Esophagus muscularis mucosa (tissue), 4 donors: ENCODE measurements at regions not wholly inside any gene's neighbourhood (a gene's known extent, or its start where the extent isn't known, plus 50 kb on each side); places are given as distances from the start of the nearest gene placed in this dataset.
A peak's percentile ranks its signal among the peaks of the same experiment; 100 is the strongest.

Experiments used
- DNase-seq: peaks from one replicate; pipeline ENCODE4 v3.0.0-alpha.2; 2017; ENCODE audit errors: extremely low spot score
- H3K27ac ChIP-seq, 4 donors: fragments of 200-600 bp; sonication (generic); replicated peaks in 1 of 4; 1 replicate in 3 of 4; 2 replicates in 1 of 4; pipeline ENCODE4 v1.5.1; 2016 to 2019; ENCODE audit warnings: mild to moderate bottlenecking in 1 of 4
- H3K27me3 ChIP-seq, 4 donors: fragments of 200-600 bp; sonication (generic); one replicate each; pipeline versions ENCODE4 v1.5.1 to v1.6.0; 2016 to 2019
- H3K36me3 ChIP-seq, 4 donors: fragments of 200-600 bp; sonication (generic); one replicate each; pipeline ENCODE4 v1.5.1; 2016 to 2019
- H3K4me1 ChIP-seq, 4 donors: fragments of 200-600 bp; sonication (generic); one replicate each; pipeline ENCODE4 v1.5.1; 2016 to 2019
- H3K4me3 ChIP-seq, 4 donors: fragments of 200-600 bp; sonication (generic); 1 replicate in 2 of 4; 2 replicates in 2 of 4; pipeline ENCODE4 v1.5.1; 2016 to 2019; ENCODE audit warnings: mild to moderate bottlenecking in 4 of 4, moderate library complexity in 1 of 4
- H3K9me3 ChIP-seq, 4 donors: fragments of 200-600 bp; sonication (generic); 1 replicate in 3 of 4; 2 replicates in 1 of 4; pipeline ENCODE4 v1.5.1; 2016 to 2019
- CTCF ChIP-seq, 3 experiments: fragments of 200-600 bp in 2 of 3; fragments of 450-650 bp in 1 of 3; sonication (generic) in 2 of 3; IDR thresholded peaks; one replicate each; pipeline ENCODE4 v1.5.1; 2017 to 2019; ENCODE audit warnings: antibody characterized with exemption in 3 of 3, mild to moderate bottlenecking in 2 of 3, moderate library complexity in 1 of 3
- EP300 ChIP-seq: sonication (generic); formaldehyde crosslinking; IDR thresholded peaks from one replicate; pipeline ENCODE4 v1.6.1; 2017; ENCODE audit warnings: antibody characterized with exemption
- POLR2A ChIP-seq: fragments of 450-650 bp; IDR thresholded peaks from one replicate; pipeline ENCODE4 v1.6.1; 2017; ENCODE audit warnings: antibody characterized with exemption, moderate library complexity, mild to moderate bottlenecking, low read depth
- POLR2AphosphoS5 ChIP-seq, 2 donors: sonication (generic); formaldehyde crosslinking; IDR thresholded peaks; one replicate each; pipeline ENCODE4 v1.6.1; 2017; ENCODE audit warnings: antibody characterized with exemption in 2 of 2
- WGBS: methylation state at CpG from one replicate; pipeline ENCODE4 v1.1.5; 2018; 5-methylcytosine and 5-hydroxymethylcytosine counted together
- intact Hi-C: fragments of 100-400 bp; cut with DNase I; formaldehyde crosslinking; loops from one replicate; pipeline ENCODE4 v1.15.1; 2023

- DNase-seq: no peak
- peaks cover 0 to 8% (median 5%) of the 10 kb centered on the region in 4 donors for H3K4me1 ChIP-seq
- no peak overlapping the region for H3K4me3 ChIP-seq
- no peaks in the 10 kb centered on the region for H3K9me3 ChIP-seq
- intact Hi-C loops: no loop called here
- WGBS: 81% methylated on average over 3 of the region's 3 CpGs
- H3K27me3 ChIP-seq: peaks cover 0 to 31% (median 0%) of the 10 kb centered on the region in 4 donors
- H3K36me3 ChIP-seq: no peaks in the 10 kb centered on the region
- TF ChIP-seq EP300 (no peak), POLR2A (no peak), CTCF (IDR thresholded peaks at IDR 0.05) (no peak), POLR2AphosphoS5 (IDR thresholded peaks at IDR 0.05) (no peak)
- no peak overlapping the region for H3K27ac ChIP-seq
Observed at GRCh38 chr11:19375440-19375839, 134.7 kb upstream of the E2F8 start.

- peaks cover 0 to 22% (median 0%) of the 10 kb centered on the region in 4 donors for H3K27me3 ChIP-seq
- H3K4me3 ChIP-seq: no peak overlapping the region
- no peaks in the 10 kb centered on the region for H3K9me3 ChIP-seq
- intact Hi-C loops: no loop called here
- TF ChIP-seq CTCF (IDR thresholded peaks at IDR 0.05): no peak
- no peak for TF ChIP-seq EP300
- no peak for TF ChIP-seq POLR2A
- no peak for TF ChIP-seq POLR2AphosphoS5 (IDR thresholded peaks at IDR 0.05)
- 62% methylated on average over 1 of the region's 1 CpG for WGBS
- H3K27ac ChIP-seq: no peak overlapping the region
- no peaks in the 10 kb centered on the region for H3K36me3 ChIP-seq
- no peak for DNase-seq
- H3K4me1 ChIP-seq: peaks cover 12 to 20% (median 17%) of the 10 kb centered on the region in 4 donors
Observed at GRCh38 chr11:19374151-19374569, 133.4 kb upstream of the E2F8 start.

- H3K4me3 ChIP-seq: no peak overlapping the region
- 83% methylated on average over 3 of the region's 4 CpGs for WGBS
- no peak overlapping the region for H3K27ac ChIP-seq
- no peak for TF ChIP-seq POLR2A
- TF ChIP-seq POLR2AphosphoS5 (IDR thresholded peaks at IDR 0.05): no peak
- TF ChIP-seq CTCF (IDR thresholded peaks at IDR 0.05): no peak
- TF ChIP-seq EP300: no peak
- peaks cover 0 to 8% (median 0%) of the 10 kb centered on the region in 4 donors for H3K27me3 ChIP-seq
- no peaks in the 10 kb centered on the region for H3K9me3 ChIP-seq
- DNase-seq: no peak
- peaks cover 20 to 29% (median 24%) of the 10 kb centered on the region in 4 donors for H3K4me1 ChIP-seq
- intact Hi-C loops: no loop called here
- H3K36me3 ChIP-seq: no peaks in the 10 kb centered on the region
Observed at GRCh38 chr11:19372381-19372780, 131.6 kb upstream of the E2F8 start.

GRCh38 chr11:19370100-19370861 lies 129.5 kb upstream of the E2F8 start:
- intact Hi-C loops: no loop called here
- H3K4me1 ChIP-seq: peaks cover 20 to 41% (median 30%) of the 10 kb centered on the region in 4 donors
- no peak for TF ChIP-seq POLR2A
- peak; percentile 72 for TF ChIP-seq POLR2AphosphoS5 (IDR thresholded peaks at IDR 0.05)
- 47% methylated on average over 7 of the region's 7 CpGs for WGBS
- no peaks in the 10 kb centered on the region for H3K36me3 ChIP-seq
- no peaks in the 10 kb centered on the region for H3K27me3 ChIP-seq
- H3K4me3 ChIP-seq: no peak overlapping the region
- DNase-seq: no peak
- H3K27ac ChIP-seq: peak overlapping the region; percentile 31 to 67 (median 53)
- no peaks in the 10 kb centered on the region for H3K9me3 ChIP-seq

- H3K27ac ChIP-seq: peak overlapping the region in 1 of 4 donors; percentile 62
- H3K36me3 ChIP-seq: no peaks in the 10 kb centered on the region
- H3K9me3 ChIP-seq: no peaks in the 10 kb centered on the region
- WGBS: 56% methylated on average over 6 of the region's 6 CpGs
- H3K4me1 ChIP-seq: peaks cover 20 to 42% (median 30%) of the 10 kb centered on the region in 4 donors
- no peak for TF ChIP-seq POLR2A
- intact Hi-C loops: no loop called here
- no peak overlapping the region for H3K4me3 ChIP-seq
- DNase-seq: no peak
- H3K27me3 ChIP-seq: no peaks in the 10 kb centered on the region
Observed at GRCh38 chr11:19368726-19369375, 128.1 kb upstream of the E2F8 start.
